ENCODE measurements at regions not wholly inside any gene's neighbourhood (a gene's known extent, or its start where the extent isn't known, plus 50 kb on each side); places are given as distances from the start of the nearest gene placed in this dataset.

DNA sequence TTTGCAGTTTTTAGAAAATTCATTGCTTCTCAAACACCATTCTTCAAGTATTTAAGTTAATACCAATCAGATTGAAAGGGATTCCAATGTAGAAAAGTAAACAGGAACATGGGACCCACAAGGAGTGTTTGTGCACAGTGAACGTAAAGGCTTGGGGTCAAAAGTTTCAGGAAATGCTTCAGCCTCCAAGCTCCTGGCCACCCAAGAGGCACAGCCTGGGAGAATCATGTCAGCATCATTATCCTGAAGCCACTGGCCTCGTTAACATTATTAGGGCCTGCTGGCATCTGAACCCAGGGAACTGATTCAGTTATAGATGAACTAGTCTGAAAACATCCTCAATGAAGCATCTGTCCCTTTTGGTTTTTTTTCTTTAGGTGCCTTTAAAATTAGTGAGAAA, 122.9 kb downstream of the NXNL2 start:
- no peak for DNase-seq (ENCODE audit: extremely low spot score)
- TF ChIP-seq, protein P1, sequence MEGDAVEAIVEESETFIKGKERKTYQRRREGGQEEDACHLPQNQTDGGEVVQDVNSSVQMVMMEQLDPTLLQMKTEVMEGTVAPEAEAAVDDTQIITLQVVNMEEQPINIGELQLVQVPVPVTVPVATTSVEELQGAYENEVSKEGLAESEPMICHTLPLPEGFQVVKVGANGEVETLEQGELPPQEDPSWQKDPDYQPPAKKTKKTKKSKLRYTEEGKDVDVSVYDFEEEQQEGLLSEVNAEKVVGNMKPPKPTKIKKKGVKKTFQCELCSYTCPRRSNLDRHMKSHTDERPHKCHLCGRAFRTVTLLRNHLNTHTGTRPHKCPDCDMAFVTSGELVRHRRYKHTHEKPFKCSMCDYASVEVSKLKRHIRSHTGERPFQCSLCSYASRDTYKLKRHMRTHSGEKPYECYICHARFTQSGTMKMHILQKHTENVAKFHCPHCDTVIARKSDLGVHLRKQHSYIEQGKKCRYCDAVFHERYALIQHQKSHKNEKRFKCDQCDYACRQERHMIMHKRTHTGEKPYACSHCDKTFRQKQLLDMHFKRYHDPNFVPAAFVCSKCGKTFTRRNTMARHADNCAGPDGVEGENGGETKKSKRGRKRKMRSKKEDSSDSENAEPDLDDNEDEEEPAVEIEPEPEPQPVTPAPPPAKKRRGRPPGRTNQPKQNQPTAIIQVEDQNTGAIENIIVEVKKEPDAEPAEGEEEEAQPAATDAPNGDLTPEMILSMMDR (IDR thresholded peaks at IDR 0.05; ENCODE audit: control extremely low read depth, extremely low read depth, low read depth, missing control alignments), result no peak
- ChIA-PET POLR2A (no interaction called here), CTCF (no interaction called here)

DNA sequence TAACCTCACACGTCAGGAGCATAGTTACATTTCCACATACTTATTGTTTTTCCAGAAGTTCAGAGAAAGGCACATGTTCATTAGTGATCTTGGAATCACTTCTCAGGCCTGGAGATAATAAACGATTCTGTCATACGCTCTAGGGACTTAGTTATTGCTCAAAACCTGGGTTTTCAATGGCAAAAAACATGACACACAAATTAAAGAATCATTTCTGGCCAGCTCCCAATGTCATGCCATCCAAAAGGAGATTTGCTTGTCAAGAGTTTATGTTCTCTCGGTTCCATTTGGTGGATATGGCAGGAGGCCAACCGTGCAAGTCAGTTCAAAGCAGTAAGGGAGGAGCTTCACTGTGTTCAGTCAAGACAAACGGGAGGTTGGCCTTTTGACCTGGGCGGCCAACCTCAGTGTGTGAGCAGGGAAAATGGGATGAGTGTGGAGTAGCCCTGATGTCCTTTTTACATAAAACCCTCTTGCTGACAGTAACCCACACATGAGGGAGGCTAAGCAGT, 123.4 kb downstream of the NXNL2 start:
- POLR2A ChIA-PET, result no interaction called here

DNA sequence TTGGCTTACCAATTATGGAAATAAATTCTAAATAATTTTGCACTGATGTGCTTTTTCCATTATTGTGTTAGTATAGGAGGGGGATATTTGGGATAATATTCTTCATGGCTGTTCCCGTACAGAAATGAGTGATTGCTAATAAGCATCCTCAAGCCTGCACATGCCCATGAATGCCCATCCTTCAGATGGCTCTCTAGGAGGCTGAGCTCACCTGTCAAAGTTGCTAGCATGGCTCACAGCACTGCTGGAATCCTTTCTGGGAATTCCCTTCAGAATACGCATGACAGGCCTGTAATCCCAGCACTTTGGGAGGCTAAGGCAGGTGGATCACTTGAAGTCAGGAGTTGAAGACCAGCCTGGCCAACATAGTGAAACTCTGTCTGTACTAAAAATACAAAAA, 124.1 kb downstream of the NXNL2 start:
- DNase-seq (ENCODE audit: extremely low spot score), result no peak
- TF ChIP-seq, protein P1 (IDR thresholded peaks at IDR 0.05; ENCODE audit: control extremely low read depth, extremely low read depth, low read depth, missing control alignments), result no peak
- POLR2A ChIA-PET, result no interaction called here
- CTCF ChIA-PET, result interaction anchor here (0.8 kb wide), 1 partner anchor 34 kb away, joined by 3 read pairs; no protein-coding TSS in a partner anchor

More for the DNA sequence above, 123.4 kb downstream of the NXNL2 start:
- TF ChIP-seq, protein P1 (IDR thresholded peaks at IDR 0.05; ENCODE audit: control extremely low read depth, extremely low read depth, low read depth, missing control alignments), result no peak
- DNase-seq (ENCODE audit: extremely low spot score), result no peak
- CTCF ChIA-PET, result no interaction called here

DNA sequence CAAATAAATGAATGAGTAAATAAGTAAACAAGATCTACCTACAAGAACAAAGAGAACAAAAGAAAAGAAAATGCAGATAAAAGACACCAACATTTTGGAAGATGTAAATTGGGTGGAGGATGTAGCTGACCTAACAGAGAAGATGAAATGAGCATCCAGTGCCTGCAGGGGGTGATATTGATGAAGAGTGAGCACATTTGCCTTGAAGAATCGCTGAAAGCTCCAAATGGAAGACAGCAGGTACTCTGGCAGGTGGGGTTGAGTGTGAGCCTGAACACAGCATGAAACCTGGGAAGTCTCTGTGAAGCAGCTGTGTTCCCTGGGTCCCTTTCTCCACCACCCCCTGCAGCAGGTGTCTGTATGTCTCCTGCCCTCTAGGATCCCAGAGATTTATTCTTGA, 125.6 kb downstream of the NXNL2 start:
- DNase-seq (ENCODE audit: extremely low spot score), result no peak
- CTCF ChIA-PET, result interaction anchor here (1.3 kb wide), 1 partner anchor 9 kb away, joined by 3 read pairs; no protein-coding TSS in a partner anchor
- POLR2A ChIA-PET, result no interaction called here
- TF ChIP-seq, protein P1 (IDR thresholded peaks at IDR 0.05; ENCODE audit: control extremely low read depth, extremely low read depth, low read depth, missing control alignments), result no peak

DNA sequence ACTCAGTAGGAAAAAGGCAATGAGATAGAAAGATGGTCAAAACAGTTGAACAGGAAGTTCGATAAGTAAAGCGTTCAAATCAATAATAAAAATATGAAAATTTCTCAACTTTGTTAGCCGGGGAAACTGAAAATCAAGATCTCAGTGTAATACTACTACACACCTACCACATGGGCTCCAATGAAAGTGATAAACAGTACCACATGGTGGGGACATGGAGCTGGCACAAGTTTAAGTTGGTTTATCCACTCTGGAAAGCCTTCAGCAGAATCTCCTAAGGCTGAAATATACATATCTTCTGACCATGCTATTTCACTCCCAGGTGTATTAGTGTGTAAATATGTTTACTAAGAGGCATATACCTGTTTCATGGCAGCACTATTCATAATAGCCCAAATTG, 126.8 kb downstream of the NXNL2 start:
- TF ChIP-seq, protein P1 (IDR thresholded peaks at IDR 0.05; ENCODE audit: control extremely low read depth, extremely low read depth, low read depth, missing control alignments), result no peak
- ChIA-PET POLR2A (no interaction called here), CTCF (no interaction called here)
- no peak for DNase-seq (ENCODE audit: extremely low spot score)

DNA sequence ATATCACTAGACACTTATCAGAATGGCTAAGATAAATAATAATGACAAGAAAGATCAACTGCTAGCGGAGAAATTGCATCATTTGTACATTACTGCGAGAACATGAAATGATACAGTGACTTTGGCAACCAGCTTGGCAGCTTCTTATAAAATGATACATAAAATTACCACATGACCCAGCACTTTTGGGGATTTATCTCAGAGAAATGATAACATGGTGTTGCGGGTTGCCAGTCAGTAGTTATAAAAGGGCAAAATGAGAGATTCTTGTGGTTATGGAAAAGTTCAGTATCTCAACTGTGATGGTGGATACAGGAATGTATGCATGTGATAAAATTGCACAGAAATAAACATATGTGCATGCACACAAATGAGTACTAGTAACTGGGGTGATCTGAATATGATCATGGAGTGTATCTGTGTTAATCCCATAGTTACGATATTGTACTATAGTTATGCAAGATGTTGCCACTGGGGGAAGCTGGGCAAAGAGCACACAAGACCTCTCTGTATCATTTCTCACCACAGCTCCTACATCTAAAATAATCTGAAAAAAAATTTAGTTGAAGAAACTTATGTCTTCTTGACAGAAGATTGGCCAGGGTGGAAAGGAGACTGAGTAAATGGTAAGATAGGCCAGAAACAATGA, 128.9 kb downstream of the NXNL2 start:
- DNase-seq (ENCODE audit: extremely low spot score), result no peak
- ChIA-PET CTCF (no interaction called here), POLR2A (no interaction called here)
- TF ChIP-seq, protein P1 (IDR thresholded peaks at IDR 0.05; ENCODE audit: control extremely low read depth, extremely low read depth, low read depth, missing control alignments), result no peak

All from GM10248 (cell line).